ENCODE measurements at regions not wholly inside any gene's neighbourhood (a gene's known extent, or its start where the extent isn't known, plus 50 kb on each side); places are given as distances from the start of the nearest gene placed in this dataset.
A peak's percentile ranks its signal among the peaks of the same experiment; 100 is the strongest.

DNA sequence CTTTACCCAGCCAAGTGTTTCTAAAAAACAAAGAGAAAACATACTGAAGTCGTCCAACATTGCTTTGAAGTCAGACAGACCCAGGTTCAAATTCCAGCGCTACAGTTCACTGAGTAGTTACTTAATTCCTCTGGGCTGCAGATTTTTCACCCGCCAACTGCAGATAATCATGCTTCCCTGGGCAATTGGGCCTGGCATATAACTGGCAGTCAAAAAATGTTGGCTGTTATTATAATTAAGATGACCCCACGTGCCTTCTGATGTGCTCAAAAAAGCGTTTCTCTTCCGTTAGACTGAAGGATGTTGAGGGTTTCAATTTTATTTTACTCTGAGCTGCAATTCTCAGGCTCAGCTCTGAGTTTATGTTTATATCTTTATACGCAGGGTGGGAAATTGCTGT, 156.1 kb upstream of the CITED2 start:
- DNase-seq, result no peak

DNA sequence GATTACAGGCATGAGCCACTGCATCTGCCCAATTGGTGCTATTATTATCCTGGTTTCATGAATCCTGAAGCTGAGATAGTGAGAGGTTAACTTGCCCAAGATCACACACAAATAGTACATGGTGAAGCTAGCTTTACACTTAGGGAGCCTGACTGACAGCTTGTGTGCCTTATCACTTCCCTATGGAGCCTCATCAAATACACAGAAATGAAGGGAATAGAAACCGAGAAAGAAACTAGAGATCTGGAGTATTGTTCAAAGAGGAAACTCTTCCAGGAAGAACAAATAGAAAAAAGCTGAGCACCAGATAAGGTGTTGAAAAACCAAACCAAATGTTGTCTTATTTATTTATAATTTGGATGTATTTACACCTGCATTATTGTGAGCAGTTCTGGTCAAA, 155.0 kb upstream of the CITED2 start:
- peak; percentile 50 for DNase-seq

- DNase-seq, result no peak
Observed at GRCh38 chr6:139528471-139528870, 154.0 kb upstream of the CITED2 start.

- no peak for DNase-seq
Observed at GRCh38 chr6:139525415-139525814, 151.0 kb upstream of the CITED2 start.

DNA sequence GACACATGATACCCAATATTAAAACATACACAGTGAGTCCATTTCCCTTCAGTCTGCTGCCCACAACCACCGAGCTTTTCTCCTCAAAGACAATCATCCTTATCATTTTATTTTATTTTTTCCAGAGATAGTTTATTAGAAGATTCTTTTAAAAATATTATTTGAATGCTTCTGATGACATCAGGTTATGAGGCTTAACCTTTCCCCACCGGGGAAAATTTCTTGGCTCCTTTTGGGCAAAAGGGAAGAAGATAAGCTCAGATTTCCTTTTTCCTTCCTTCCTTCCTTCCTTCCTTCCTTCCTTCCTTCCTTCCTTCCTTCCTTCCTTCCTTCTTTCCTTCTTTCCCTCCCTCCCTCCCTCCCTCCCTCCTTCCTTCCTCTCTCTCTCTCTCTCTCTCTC, 149.5 kb upstream of the CITED2 start:
- DNase-seq, result no peak

DNA sequence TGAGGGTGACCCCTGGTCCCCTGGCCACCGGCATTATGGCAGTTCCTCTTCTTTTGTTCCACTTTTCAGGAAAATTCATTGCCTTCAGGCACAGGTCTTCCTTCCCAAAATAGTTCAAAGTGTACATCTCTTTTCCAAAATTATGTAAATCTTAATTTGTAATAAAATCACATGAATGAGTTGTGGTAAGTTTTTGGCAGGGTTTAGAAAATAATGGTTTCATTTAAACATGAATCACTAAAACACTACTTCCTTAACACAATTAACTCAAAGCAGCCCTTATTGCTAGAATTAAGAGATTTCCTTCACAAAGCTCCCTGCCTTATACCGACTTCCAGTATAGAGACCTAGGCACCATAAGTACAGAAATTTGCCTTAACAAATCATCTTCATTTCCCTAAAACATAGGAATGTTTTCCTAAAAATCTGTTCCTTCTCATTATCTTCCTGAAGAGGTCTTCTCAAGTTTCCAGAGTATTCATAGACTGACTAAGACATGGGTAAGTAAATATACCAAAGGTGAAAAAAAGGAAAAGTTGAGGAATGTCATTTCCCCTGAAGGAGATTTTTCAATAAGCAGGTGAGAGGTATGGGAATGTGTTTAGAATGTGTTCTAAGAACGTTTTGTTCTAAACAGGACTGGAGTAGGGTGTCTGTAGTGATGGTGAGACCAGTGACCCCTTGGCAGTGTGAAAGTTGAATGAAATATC, 148.2 kb upstream of the CITED2 start:
- DNase-seq, result no peak

DNA sequence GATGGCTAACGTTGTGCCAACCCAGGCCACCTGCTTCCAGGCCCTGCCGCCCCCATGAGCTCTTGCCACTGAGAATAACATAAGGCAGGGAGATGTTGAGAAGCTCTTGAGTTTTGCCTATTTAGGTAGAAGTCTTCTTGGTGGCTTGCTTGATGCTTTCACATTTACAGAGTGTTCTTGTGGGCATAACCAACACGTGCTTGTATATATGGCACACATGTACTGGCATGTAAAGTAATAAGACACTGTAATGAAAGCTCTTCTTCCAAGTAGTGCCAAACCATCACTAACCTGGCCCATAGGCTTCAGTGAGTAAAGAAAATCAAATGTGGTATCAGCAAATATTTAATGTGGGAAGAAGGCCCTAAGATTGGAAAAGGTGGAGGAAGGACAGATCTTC, 146.9 kb upstream of the CITED2 start:
- no peak for DNase-seq

DNA sequence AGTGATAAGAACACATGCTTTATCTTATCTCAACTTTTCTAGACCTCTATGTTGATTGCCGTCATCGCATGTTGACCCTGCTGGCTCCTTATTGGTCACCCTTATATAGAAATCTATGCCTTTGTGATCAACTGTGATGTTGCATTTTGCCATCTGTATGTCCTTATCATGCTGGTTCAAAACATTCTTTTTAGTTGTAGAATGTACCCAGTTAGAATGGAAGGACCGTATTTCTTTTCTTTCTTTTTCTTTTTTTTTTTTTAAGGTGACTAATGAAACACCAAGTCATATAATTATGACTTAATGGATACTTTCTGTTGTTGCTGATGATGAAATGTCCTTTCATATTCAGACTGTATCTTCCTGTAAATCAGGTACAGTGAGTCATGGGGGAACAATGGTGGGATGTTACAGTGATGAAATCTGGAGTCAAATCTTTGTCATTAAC, 145.9 kb upstream of the CITED2 start:
- peak; percentile 38 for DNase-seq

DNA sequence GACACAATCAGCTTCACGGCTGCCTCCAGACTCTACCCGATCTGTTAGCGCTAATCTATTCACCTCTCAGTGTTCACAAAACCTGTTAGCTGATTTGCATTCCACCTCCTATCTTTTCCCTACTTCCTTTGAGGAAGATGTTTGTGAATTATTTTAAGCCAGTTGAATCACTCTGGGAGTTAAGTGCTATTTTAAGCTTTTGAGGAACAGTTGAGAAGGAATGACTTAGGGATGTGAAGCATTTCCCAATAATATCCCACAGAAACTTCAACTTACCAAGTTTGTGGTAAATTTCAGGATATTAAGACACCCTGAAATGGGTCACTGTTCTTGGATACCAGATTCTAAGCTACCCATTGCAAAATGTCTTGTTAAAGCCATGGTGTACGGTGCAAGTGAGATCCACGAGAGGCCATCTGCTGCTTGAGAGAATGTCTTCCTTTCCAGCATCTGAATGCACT, 145.2 kb upstream of the CITED2 start:
- no peak for DNase-seq

- no peak for DNase-seq
Observed at GRCh38 chr6:139519097-139519496, 144.6 kb upstream of the CITED2 start.

- peak; percentile 91 for DNase-seq
Observed at GRCh38 chr6:139518556-139519091, 144.2 kb upstream of the CITED2 start.

DNA sequence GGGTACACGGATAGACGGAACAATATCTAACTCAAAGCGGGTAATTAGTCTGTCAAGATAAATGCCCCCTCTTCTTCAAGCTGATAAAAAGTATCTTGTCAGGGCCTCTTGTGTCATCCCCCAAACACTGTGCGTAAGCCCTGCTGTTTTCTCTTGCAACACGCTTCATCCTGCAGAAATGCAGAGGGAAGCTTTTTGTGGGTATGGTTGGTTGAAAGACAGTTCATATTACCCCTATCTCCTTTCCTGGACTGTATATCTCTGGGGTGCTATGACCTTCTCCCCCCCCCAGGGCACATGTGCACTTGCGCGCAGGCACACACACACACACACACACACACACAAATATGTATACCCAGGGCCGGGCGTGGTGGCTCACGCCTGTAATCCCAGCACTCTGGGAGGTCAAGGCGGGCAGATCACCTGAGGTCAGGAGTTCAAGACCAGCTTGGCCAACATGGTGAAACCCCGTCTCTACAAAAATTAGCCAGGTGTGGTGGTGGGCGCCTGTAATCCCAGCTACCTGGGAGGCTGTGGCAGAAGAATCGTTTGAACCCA, 143.6 kb upstream of the CITED2 start:
- DNase-seq, result peak; percentile 71

- DNase-seq, result no peak
Observed at GRCh38 chr6:139515511-139515910, 141.1 kb upstream of the CITED2 start.

DNA sequence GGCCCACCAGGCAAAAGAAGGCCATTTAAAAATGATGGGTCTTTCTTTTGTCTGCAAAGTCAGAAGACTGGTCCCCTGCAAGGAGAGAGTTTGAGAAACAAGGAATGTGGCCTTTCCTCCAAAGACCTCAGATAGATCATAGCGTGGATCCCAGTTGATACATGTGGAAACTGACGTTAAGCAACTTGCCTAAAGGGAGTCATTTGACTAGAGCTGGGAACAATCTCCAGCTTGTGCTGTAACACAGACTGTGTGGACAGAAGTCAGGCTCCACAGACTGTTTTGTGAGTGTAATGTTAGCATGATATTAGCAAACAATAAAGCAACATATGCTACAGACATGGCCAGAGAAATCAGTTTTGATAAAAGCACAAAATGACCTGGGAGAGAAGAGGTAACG, 140.4 kb upstream of the CITED2 start:
- no peak for DNase-seq

- DNase-seq, result no peak
Observed at GRCh38 chr6:139510040-139510790, 135.8 kb upstream of the CITED2 start.

GRCh38 chr6:139509167-139509566, 134.7 kb upstream of the CITED2 start:
- DNase-seq, result no peak

DNA sequence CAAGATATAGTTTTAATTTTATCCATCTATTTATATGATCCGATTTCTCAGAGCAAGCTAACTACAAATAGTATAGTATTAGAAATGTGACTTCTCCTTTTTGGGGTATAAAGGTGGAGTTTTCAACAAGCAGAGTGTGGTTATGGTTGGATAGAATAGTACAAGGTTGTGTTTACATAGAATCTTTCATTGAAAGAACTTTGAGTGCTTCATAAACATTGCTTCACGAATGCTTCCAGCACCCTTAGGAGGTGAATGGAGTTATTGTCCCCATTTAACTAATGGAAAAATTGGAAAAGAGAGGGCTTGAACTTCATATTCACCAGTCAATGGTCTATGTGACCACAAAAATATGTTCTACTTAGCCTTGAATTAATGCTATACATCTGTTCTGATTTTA, 134.1 kb upstream of the CITED2 start:
- no peak for DNase-seq

DNA sequence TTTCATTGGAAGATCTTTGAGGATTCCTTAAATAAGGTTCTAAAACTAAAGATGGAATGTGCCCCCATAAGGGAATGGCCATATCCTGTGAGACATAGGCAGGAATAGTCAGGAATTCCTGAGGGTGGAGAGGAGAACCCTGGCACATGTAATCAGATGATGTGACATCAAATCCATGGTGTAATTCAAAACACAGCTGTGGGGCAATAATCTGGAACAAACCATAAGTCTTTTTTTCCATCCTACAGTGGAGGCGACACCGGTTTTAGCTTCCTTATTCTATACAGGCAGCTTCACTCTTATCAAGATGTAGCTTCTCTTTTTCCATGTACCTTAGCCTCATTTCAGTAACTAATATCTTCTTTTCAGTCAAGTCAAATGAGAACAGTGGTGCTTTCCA, 133.6 kb upstream of the CITED2 start:
- DNase-seq, result peak; percentile 84

DNA sequence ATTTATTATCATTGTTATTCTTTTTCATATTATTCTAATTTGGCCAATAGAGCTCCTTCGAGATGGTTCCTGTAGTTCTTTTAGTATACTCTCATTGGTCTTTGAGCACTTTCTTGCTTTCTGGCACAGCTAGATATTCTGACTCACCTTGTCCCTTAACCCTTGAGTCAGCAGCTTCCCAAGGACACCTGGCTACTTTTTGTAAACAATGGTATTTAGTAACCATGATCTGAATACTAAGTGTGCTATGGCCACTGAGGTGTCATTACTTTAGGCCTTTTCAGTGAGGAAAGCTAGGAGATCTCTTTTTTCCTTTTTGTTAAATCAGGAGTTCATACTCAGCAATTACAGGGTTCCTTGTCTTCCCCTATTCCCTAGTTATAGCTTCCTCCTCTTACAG, 126.5 kb upstream of the CITED2 start:
- DNase-seq, result no peak

DNA sequence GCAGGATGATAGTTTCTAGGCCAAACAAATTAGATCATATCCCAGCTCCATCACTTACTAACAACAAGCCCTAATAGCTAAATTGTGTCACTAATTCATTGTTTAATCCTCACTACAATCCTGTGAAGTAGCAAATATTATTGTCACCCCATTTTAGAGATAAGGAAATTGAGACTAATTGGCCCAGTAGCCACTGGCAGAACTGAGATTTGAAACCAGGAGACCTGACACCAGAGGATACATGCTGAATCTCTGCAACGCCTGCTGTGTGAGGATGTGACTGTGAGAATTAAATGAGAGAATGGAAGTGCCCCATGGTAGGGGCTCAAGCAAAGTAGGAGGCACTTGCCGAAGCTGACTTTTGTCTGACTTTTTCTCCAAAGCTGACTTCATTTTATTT, 124.3 kb upstream of the CITED2 start:
- no peak for DNase-seq

DNA sequence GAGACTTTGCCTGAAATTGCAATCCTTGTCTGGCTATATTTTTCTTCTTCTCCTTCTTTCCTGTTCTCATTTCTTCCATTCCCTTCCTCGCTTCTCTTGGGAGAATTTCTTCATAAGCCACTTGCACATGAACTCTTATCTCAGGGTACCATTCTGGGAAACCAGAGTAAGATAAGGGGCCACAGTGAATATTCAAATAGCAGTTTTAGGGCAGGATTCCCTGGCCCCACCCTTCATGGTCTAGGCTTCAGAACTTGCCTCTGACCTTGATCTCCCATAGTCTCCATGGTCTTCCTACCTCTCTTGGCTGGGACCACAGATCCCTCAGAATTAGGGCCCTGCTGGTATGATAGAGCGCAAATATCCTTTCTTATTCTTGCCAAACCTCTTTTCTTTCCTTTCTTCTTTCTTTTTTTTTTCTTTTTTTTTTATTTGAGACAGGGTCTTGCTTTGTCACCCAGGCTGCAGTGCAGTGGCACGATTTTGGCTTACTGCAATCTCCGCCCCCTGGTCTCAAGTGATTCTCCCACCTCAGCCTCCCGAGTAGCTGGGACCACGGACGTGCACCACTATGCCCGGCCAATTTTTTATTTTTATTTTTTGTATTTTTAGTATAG, 123.0 kb upstream of the CITED2 start:
- peak; percentile 94 for DNase-seq

DNA sequence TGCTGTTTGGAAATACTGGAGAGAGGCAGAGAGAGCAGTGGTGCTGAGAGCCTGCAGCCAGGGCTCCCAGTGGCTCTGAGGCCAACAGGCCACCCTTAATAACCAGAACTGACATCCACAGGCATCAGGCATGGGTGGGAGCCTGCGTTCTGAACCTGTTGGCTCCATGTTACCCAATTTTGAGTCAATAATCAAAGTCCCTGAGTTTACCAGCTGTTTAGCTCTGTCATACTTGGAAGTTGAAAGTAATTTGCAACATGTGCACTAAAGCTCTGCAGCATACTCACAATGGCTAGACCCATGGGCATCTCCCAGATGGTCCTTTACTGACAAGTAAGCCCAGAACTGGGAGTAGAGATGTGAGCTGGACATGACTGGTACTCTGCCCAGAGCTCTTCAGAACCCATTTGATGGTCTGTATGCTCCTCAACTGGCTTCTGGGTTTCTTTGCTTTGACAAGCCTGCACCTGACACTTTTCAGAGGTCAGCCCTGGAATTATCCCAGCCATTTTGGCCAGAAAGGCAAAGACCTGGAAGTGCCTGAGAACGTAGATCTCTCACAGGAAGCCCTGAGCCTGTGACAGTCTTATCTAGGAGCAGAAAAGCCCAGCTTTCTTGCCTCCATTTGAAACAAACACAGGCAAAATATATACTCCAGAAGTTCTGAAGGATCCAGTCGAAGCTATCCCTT, 122.4 kb upstream of the CITED2 start:
- DNase-seq, result peak; percentile 63

Measured in OCI-M1 (cell line).